GM23338 (cell line): ENCODE measurements at regions not wholly inside any gene's neighbourhood (a gene's known extent, or its start where the extent isn't known, plus 50 kb on each side); places are given as distances from the start of the nearest gene placed in this dataset.

Experiments
- ATAC-seq: fragments of 200-7000 bp; cut with Tn5 transposase; 3 replicates; pipeline ENCODE4 v1.9.1; 2020
- DNase-seq: peaks from one replicate; pipeline ENCODE4 v3.0.0-alpha.2; 2015; ENCODE audit warnings: low spot score
- H2AFZ ChIP-seq: fragments of 200-600 bp; sonication (generic); 2 replicates; pipeline ENCODE4 v1.8.0; 2016; ENCODE audit warnings: antibody characterized with exemption, mild to moderate bottlenecking, moderate library complexity
- H3F3A ChIP-seq: fragments of 200-600 bp; sonication (generic); replicated peaks from 2 replicates; pipeline ENCODE4 v1.8.0; 2017; ENCODE audit warnings: antibody characterized with exemption, mixed run types, low read depth
- H3K27ac ChIP-seq: fragments of 200-600 bp; sonication (generic); 2 replicates; pipeline ENCODE4 v1.6.1; 2016; ENCODE audit warnings: low read depth
- H3K27me3 ChIP-seq: fragments of 200-600 bp; sonication (generic); 2 replicates; pipeline ENCODE4 v1.8.0; 2016; ENCODE audit warnings: mild to moderate bottlenecking, mixed run types, moderate library complexity; ENCODE audit not compliant: insufficient read depth
- H3K36me3 ChIP-seq: fragments of 200-600 bp; sonication (generic); 2 replicates; pipeline ENCODE4 v1.8.0; 2016; ENCODE audit warnings: mild to moderate bottlenecking; ENCODE audit not compliant: insufficient read depth
- H3K4me1 ChIP-seq: fragments of 200-600 bp; sonication (generic); 2 replicates; pipeline ENCODE4 v1.8.0; 2016; ENCODE audit warnings: mild to moderate bottlenecking, moderate library complexity; ENCODE audit not compliant: insufficient read depth
- H3K4me2 ChIP-seq: fragments of 200-600 bp; sonication (generic); 2 replicates; pipeline ENCODE4 v1.7.1; 2017; ENCODE audit warnings: mixed run types
- H3K4me3 ChIP-seq: fragments of 200-600 bp; sonication (generic); 2 replicates; pipeline ENCODE4 v1.6.1; 2016; ENCODE audit warnings: mixed run types
- H3K79me2 ChIP-seq: fragments of 200-600 bp; sonication (generic); replicated peaks from 2 replicates; pipeline ENCODE4 v1.8.0; 2017; ENCODE audit warnings: mild to moderate bottlenecking; ENCODE audit not compliant: insufficient read depth
- H3K9me2 ChIP-seq: fragments of 200-600 bp; sonication (generic); 2 replicates; pipeline ENCODE4 v1.8.0; 2017; ENCODE audit not compliant: insufficient read depth
- H4K20me1 ChIP-seq: fragments of 200-600 bp; sonication (generic); replicated peaks from 2 replicates; pipeline ENCODE4 v1.8.0; 2017; ENCODE audit warnings: mild to moderate bottlenecking; ENCODE audit not compliant: insufficient read depth
- H3K27ac Mint-ChIP-seq: 2 replicates; pipeline ENCODE4 v1.8.0; 2020; ENCODE audit warnings: inconsistent platforms, mild to moderate bottlenecking, moderate library complexity, mixed read lengths
- H3K27me3 Mint-ChIP-seq: 3 replicates; pipeline ENCODE4 v1.8.0; 2022; ENCODE audit warnings: low read depth, mild to moderate bottlenecking, moderate library complexity, mixed read lengths, inconsistent platforms; ENCODE audit not compliant: insufficient read depth, poor library complexity
- H3K36me3 Mint-ChIP-seq: 3 replicates; pipeline ENCODE4 v1.8.0; 2021; ENCODE audit warnings: low read depth, mild to moderate bottlenecking, inconsistent platforms, moderate library complexity, mixed read lengths
- H3K4me1 Mint-ChIP-seq: 3 replicates; pipeline ENCODE4 v1.8.0; 2020; ENCODE audit warnings: mild to moderate bottlenecking, inconsistent platforms, mixed read lengths
- H3K4me3 Mint-ChIP-seq: 3 replicates; pipeline ENCODE4 v1.8.0; 2021; ENCODE audit warnings: moderate library complexity, mild to moderate bottlenecking, inconsistent platforms, mixed read lengths
- H3K9me3 Mint-ChIP-seq: 3 replicates; pipeline ENCODE4 v1.8.0; 2020; ENCODE audit warnings: moderate library complexity, mild to moderate bottlenecking, inconsistent platforms, mixed read lengths
- CREB1 ChIP-seq: fragments of 250-450 bp; sonication (Bioruptor Pico); IDR thresholded peaks from 2 replicates; pipeline ENCODE4 v1.5.0; 2020; ENCODE audit warnings: low read depth, mild to moderate bottlenecking, moderate library complexity
- EZH2phosphoT487 ChIP-seq: fragments of 200-600 bp; sonication (generic); IDR thresholded peaks from one replicate; pipeline ENCODE4 v1.8.1; 2018; ENCODE audit warnings: antibody characterized with exemption; ENCODE audit not compliant: unreplicated experiment
- NANOG ChIP-seq: IDR thresholded peaks from 2 replicates; pipeline ENCODE4 v1.6.1; 2016; ENCODE audit warnings: antibody characterized with exemption, borderline replicate concordance
- POLR2AphosphoS5 ChIP-seq: IDR thresholded peaks from 2 replicates; pipeline ENCODE4 v1.6.1; 2016; ENCODE audit warnings: antibody characterized with exemption, low read depth
- STAT1 ChIP-seq: IDR thresholded peaks from one replicate; pipeline ENCODE4 v1.6.1; 2016; ENCODE audit warnings: antibody characterized with exemption; ENCODE audit not compliant: unreplicated experiment
- ZNF114 ChIP-seq: fragments of 250-450 bp; sonication (Bioruptor Pico); IDR thresholded peaks from 2 replicates; pipeline ENCODE4 v1.5.0; 2020; ENCODE audit warnings: mild to moderate bottlenecking, moderate library complexity
- ZNF331 ChIP-seq: fragments of 250-450 bp; sonication (Bioruptor Pico); IDR thresholded peaks from 2 replicates; pipeline ENCODE4 v1.5.0; 2020; ENCODE audit warnings: low read depth, mild to moderate bottlenecking, moderate library complexity
- TF ChIP-seq, protein P1 (sequence below): IDR thresholded peaks from 2 replicates; pipeline ENCODE4 v1.6.1; 2016; ENCODE audit warnings: antibody characterized with exemption
- TF ChIP-seq, protein P2 (sequence below): IDR thresholded peaks from one replicate; pipeline ENCODE4 v1.6.1; 2018; ENCODE audit warnings: antibody characterized with exemption; ENCODE audit not compliant: unreplicated experiment
- TF ChIP-seq, protein P3 (sequence below), 2 experiments: fragments of 200-600 bp in 1 of 2; sonication (generic) in 1 of 2; conservative IDR thresholded peaks; 2 replicates each; pipeline versions ENCODE4 v1.5.1 to v1.6.1; 2016 to 2017; ENCODE audit warnings: antibody characterized with exemption in 2 of 2, low read depth in 2 of 2, mild to moderate bottlenecking in 2 of 2, moderate library complexity in 1 of 2

DNA sequence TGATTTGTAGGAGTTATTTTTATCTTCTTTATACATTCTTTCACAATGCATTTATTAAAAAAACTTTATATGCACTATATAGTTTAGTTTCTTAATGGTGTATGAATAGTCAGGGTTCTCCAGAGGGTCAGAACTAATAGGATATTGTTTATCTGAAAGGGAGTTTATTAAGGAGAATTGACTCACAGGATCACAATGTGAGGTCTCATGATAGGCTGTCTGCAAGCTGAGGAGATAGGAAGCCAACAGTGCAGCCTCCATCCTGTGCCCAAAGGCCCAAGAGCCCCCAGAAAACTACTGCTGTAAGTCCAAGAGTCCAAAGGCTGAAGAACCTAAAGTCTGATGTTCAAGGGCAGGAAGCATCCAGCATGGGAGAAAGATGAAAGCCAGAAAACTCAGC is 192.8 kb upstream of the AHR start (continued):
- TF ChIP-seq, protein P1, sequence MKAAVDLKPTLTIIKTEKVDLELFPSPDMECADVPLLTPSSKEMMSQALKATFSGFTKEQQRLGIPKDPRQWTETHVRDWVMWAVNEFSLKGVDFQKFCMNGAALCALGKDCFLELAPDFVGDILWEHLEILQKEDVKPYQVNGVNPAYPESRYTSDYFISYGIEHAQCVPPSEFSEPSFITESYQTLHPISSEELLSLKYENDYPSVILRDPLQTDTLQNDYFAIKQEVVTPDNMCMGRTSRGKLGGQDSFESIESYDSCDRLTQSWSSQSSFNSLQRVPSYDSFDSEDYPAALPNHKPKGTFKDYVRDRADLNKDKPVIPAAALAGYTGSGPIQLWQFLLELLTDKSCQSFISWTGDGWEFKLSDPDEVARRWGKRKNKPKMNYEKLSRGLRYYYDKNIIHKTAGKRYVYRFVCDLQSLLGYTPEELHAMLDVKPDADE = no peak

DNA sequence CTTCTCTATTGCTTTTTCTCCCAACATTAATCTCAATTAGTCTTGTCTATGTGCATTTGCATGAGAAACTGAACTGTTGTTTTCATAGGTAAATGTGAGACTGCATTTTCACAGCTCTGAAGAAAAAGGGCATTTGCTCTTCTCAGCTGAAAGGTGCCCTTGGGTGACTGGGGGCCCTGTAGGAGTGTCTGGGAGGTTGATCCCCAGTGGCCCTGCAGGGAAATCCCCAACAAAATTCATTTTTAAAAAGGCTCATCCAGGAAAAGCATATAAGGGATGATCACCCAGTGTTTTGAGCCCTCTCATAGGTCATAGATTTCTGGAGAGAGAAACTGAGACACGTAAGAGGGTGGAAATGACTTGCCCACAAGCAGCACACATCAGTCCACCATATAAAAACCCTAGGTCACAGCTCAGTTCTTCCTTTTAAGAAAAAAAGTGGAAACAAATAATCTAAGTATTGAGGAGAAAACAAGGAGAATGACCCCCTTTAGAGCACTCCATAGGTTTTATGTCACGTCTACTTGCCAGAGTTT is 190.3 kb upstream of the AHR start:
- TF ChIP-seq NANOG (no peak), CREB1 (CRISPR knock-in tag) (no peak), ZNF114 (no peak), ZNF331 (no peak), STAT1 (no peak), EZH2phosphoT487 (no peak), POLR2AphosphoS5 (no peak)
- TF ChIP-seq, protein P2, sequence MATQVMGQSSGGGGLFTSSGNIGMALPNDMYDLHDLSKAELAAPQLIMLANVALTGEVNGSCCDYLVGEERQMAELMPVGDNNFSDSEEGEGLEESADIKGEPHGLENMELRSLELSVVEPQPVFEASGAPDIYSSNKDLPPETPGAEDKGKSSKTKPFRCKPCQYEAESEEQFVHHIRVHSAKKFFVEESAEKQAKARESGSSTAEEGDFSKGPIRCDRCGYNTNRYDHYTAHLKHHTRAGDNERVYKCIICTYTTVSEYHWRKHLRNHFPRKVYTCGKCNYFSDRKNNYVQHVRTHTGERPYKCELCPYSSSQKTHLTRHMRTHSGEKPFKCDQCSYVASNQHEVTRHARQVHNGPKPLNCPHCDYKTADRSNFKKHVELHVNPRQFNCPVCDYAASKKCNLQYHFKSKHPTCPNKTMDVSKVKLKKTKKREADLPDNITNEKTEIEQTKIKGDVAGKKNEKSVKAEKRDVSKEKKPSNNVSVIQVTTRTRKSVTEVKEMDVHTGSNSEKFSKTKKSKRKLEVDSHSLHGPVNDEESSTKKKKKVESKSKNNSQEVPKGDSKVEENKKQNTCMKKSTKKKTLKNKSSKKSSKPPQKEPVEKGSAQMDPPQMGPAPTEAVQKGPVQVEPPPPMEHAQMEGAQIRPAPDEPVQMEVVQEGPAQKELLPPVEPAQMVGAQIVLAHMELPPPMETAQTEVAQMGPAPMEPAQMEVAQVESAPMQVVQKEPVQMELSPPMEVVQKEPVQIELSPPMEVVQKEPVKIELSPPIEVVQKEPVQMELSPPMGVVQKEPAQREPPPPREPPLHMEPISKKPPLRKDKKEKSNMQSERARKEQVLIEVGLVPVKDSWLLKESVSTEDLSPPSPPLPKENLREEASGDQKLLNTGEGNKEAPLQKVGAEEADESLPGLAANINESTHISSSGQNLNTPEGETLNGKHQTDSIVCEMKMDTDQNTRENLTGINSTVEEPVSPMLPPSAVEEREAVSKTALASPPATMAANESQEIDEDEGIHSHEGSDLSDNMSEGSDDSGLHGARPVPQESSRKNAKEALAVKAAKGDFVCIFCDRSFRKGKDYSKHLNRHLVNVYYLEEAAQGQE = no peak
- TF ChIP-seq, protein P1 = no peak
- TF ChIP-seq, protein P3, sequence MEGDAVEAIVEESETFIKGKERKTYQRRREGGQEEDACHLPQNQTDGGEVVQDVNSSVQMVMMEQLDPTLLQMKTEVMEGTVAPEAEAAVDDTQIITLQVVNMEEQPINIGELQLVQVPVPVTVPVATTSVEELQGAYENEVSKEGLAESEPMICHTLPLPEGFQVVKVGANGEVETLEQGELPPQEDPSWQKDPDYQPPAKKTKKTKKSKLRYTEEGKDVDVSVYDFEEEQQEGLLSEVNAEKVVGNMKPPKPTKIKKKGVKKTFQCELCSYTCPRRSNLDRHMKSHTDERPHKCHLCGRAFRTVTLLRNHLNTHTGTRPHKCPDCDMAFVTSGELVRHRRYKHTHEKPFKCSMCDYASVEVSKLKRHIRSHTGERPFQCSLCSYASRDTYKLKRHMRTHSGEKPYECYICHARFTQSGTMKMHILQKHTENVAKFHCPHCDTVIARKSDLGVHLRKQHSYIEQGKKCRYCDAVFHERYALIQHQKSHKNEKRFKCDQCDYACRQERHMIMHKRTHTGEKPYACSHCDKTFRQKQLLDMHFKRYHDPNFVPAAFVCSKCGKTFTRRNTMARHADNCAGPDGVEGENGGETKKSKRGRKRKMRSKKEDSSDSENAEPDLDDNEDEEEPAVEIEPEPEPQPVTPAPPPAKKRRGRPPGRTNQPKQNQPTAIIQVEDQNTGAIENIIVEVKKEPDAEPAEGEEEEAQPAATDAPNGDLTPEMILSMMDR (conservative IDR thresholded peaks at IDR 0.05; ENCODE audit: low read depth in 2 of 2) = no peak
- H3K36me3 Mint-ChIP-seq = no peaks in the 10 kb centered on the region
- Histone ChIP-seq H3K9me2 (no peaks in the 10 kb centered on the region), H3K27ac (no peak overlapping the region), H3K4me3 (no peak overlapping the region), H3K27me3 (no peaks in the 10 kb centered on the region), H3K4me2 (no peak overlapping the region), H3K4me1 (peaks cover 18% of the 10 kb centered on the region), H3K36me3 (no peaks in the 10 kb centered on the region), H4K20me1 (no peaks in the 10 kb centered on the region), H3K79me2 (no peaks in the 10 kb centered on the region), H2AFZ (no peak overlapping the region), H3F3A (no peaks in the 10 kb centered on the region)
- H3K27me3 Mint-ChIP-seq = no peaks in the 10 kb centered on the region
- ATAC-seq (no peak), DNase-seq (no peak)
- H3K4me1 Mint-ChIP-seq = peaks cover 20% of the 10 kb centered on the region; the same call in 2 of the 3 replicates
- H3K4me3 Mint-ChIP-seq = no peak overlapping the region
- no peak overlapping the region for H3K27ac Mint-ChIP-seq
- H3K9me3 Mint-ChIP-seq = no peaks in the 10 kb centered on the region; the same call in 2 of the 3 replicates
